HepG2 (cell line): ENCODE measurements at regions not wholly inside any gene's neighbourhood (a gene's known extent, or its start where the extent isn't known, plus 50 kb on each side); places are given as distances from the start of the nearest gene placed in this dataset.

Source experiments
- CCDC6 ChIP-seq: sonication (generic); formaldehyde crosslinking; IDR thresholded peaks from 2 replicates; pipeline ENCODE4 v1.8.1; 2022; ENCODE audit warnings: mild to moderate bottlenecking, missing genetic modification reagents, moderate library complexity
- ELF4 ChIP-seq: sonication (generic); formaldehyde crosslinking; IDR thresholded peaks from 2 replicates; pipeline ENCODE4 v1.5.0; 2020; ENCODE audit warnings: missing genetic modification reagents, mild to moderate bottlenecking, moderate library complexity, borderline replicate concordance
- HOMEZ ChIP-seq: IDR thresholded peaks from 2 replicates; pipeline ENCODE4 v1.6.1; 2016; ENCODE audit warnings: low read depth
- KAT7 ChIP-seq: IDR thresholded peaks from 2 replicates; pipeline ENCODE4 v1.6.1; 2018; ENCODE audit warnings: borderline replicate concordance, missing compliant biosample characterization
- NFYC ChIP-seq: IDR thresholded peaks from 2 replicates; pipeline ENCODE4 v1.6.1; 2016; ENCODE audit warnings: missing genetic modification reagents, missing compliant biosample characterization
- PATZ1 ChIP-seq: sonication (generic); formaldehyde crosslinking; IDR thresholded peaks from 2 replicates; pipeline ENCODE4 v1.4.0; 2020; ENCODE audit warnings: missing genetic modification reagents
- RAD51 ChIP-seq: fragments of 450-650 bp; IDR thresholded peaks from 2 replicates; pipeline ENCODE4 v1.6.1; 2016; ENCODE audit warnings: borderline replicate concordance
- TFDP1 ChIP-seq: IDR thresholded peaks from 2 replicates; pipeline ENCODE4 v1.6.1; 2016; ENCODE audit warnings: missing compliant biosample characterization, missing genetic modification reagents, borderline replicate concordance
- ZC3H4 ChIP-seq: sonication (generic); formaldehyde crosslinking; IDR thresholded peaks from 2 replicates; pipeline ENCODE4 v1.4.0; 2020; ENCODE audit warnings: missing genetic modification reagents, borderline replicate concordance
- ZNF280D ChIP-seq: sonication (generic); formaldehyde crosslinking; IDR thresholded peaks from 2 replicates; pipeline ENCODE4 v1.5.1; 2020; ENCODE audit warnings: mild to moderate bottlenecking, missing genetic modification reagents
- ZNF335 ChIP-seq: sonication (generic); formaldehyde crosslinking; IDR thresholded peaks from 2 replicates; pipeline ENCODE4 v1.4.0; 2020; ENCODE audit warnings: missing genetic modification reagents
- ZNF709 ChIP-seq: sonication (generic); formaldehyde crosslinking; IDR thresholded peaks from 2 replicates; pipeline ENCODE4 v1.5.0; 2020; ENCODE audit warnings: mild to moderate bottlenecking, missing genetic modification reagents
- ZNF749 ChIP-seq: sonication (generic); formaldehyde crosslinking; IDR thresholded peaks from 2 replicates; pipeline ENCODE4 v1.8.0; 2022; ENCODE audit warnings: mild to moderate bottlenecking, missing genetic modification reagents, moderate library complexity, borderline replicate concordance
- ZNF772 ChIP-seq: sonication (generic); formaldehyde crosslinking; IDR thresholded peaks from 2 replicates; pipeline ENCODE4 v1.5.0; 2020; ENCODE audit warnings: mild to moderate bottlenecking, missing genetic modification reagents
- ZNF800 ChIP-seq: sonication (generic); formaldehyde crosslinking; IDR thresholded peaks from 2 replicates; pipeline ENCODE4 v1.4.0; 2020; ENCODE audit warnings: missing genetic modification reagents

- TF ChIP-seq TFDP1 (CRISPR knock-in tag) (no peak), ZNF749 (CRISPR knock-in tag) (no peak; the same call in 1 of the 2 replicates), RAD51 (no peak), CCDC6 (CRISPR knock-in tag) (no peak), ZNF280D (CRISPR knock-in tag) (no peak), ZNF800 (CRISPR knock-in tag) (no peak), HOMEZ (CRISPR knock-in tag) (peak; percentile 89), KAT7 (CRISPR knock-in tag) (peak; percentile 68; the same call in 1 of the 2 replicates), ZNF709 (CRISPR knock-in tag) (no peak), ELF4 (CRISPR knock-in tag) (no peak; the same call in 1 of the 2 replicates), ZNF772 (CRISPR knock-in tag) (peak; percentile 53; the same call in 1 of the 2 replicates), ZNF335 (CRISPR knock-in tag) (no peak), PATZ1 (CRISPR knock-in tag) (peak; percentile 51; the same call in 1 of the 2 replicates), NFYC (no peak), ZC3H4 (CRISPR knock-in tag) (no peak)
Measured at GRCh38 chr12:46483572-46484395, 111.2 kb upstream of the SLC38A2 start (continued).
